HG02678 (cell line): ENCODE measurements at regions not wholly inside any gene's neighbourhood (a gene's known extent, or its start where the extent isn't known, plus 50 kb on each side); places are given as distances from the start of the nearest gene placed in this dataset.
A peak's percentile ranks its signal among the peaks of the same experiment; 100 is the strongest.
"Not testable (repeated sequence)": the region's sequence is repeated elsewhere in the genome, so short reads cannot be mapped to it uniquely, and the experiment has no call there.

Source experiments
- ATAC-seq: cut with Tn5 transposase; IDR thresholded peaks from one replicate; pipeline ENCODE4 v1.9.1; 2021; ENCODE audit warnings: mild to moderate bottlenecking, moderate library complexity; ENCODE audit not compliant: unreplicated experiment

DNA sequence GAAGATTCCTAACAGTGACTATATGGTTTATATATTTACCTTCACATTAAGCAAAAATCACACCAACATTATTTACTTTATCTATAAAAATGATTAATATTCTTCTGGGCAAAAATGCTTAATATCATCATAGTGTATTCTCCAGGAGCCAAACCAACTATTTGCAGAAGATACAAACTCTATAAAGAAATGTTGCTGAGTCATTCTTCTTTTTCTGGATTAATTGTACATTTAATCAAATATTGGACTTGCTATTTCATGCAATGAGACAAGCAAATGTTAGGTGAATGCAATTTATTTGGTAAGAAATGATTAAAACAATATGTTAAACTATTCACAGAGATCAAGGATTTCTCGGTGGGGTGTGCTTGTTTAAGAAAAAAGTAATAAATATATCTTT is 1075.8 kb downstream of the PCDH9 start:
- ATAC-seq, result no peak

- ATAC-seq, result no peak
Measured at GRCh38 chr13:66152596-66152995, 1077.5 kb downstream of the PCDH9 start.

DNA sequence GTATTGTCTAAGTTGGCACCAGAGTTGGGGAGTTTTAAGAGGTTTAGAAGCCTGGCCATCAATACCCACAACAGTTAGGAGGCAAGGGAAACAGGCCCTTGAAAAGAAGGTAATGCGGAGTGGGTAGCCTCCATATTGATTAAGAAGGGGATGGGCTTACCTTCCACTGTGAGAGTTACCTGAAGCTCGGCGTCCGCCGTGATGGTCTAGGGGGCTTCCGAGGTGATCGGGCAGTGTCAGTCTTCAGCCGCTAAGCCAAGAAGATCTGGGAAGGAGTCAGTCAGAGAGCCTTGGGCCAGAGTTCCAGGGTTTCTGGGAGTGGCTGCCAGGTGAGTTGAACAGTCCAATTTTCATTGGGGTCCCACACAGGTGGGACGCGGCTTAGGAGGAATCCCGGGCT is 1085.8 kb downstream of the PCDH9 start:
- ATAC-seq, result not testable (repeated sequence)

DNA sequence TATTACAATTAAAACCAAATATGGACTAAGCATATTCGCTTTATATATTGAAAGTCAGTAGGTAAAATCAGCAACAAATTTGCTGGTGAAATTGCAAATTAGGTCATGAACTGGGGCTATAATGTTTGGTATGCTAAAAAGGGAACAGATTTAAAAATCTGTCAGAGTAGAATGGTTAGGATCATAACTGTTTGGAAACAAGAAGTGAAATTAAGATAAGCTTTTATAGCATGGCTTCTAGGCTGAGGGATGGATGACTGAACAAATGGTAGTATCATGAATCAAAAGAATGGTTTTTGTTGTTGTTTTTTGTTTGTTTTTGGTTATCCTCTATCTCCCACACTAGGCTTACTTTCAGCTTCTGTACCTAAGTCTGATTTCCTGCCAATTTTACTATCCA is 1090.4 kb downstream of the PCDH9 start:
- ATAC-seq, result peak; percentile 10

DNA sequence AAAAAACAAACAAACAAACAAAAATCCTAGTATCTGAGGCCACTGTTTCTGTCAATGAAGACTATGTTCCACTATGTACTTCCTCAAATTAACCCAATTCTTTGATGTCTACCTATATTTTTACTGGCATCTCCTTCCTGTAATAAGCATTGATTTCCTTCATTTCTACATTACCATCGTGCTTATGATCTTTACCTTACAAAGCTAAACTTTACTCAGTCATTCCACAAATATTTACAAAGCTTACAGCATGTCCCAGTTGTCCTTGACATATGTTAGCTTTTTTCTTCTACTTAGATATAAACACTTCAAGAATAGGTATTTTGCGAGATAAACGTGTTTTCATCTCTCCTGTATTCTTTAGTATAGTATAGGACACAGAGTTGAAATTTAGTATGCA is 1090.9 kb downstream of the PCDH9 start:
- no peak for ATAC-seq

- peak; percentile 89 for ATAC-seq
Measured at GRCh38 chr13:66138172-66138811, 1091.8 kb downstream of the PCDH9 start.

GRCh38 chr13:66137384-66137783 is 1092.8 kb downstream of the PCDH9 start:
- peak; percentile 16 for ATAC-seq

DNA sequence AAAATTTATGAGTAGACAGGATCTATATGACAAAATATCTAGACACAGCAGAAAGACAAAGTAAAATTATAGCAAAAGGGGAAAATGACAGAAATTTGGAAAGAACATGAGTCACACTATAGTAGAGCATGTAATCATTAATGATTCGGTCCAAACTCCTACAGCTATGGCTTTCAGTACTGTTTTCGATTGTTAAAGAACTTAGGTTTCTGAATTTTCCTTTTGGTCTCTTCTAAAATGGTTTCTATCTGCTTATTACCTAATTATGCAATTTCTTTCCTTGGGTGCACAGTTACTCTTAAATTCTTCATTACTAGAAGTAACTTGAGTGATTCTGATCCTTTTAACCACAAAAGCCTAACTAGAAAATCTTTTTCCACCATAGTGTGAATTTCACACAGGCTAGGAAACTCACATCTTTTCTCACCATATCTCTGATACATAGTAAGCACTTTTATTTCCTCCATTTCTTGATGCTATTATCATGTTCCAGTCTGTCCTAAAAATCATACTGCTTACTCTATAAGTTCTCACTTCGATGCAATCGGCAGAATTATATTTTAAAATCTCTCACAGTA is 1101.4 kb downstream of the PCDH9 start:
- peak; percentile 89 for ATAC-seq

DNA sequence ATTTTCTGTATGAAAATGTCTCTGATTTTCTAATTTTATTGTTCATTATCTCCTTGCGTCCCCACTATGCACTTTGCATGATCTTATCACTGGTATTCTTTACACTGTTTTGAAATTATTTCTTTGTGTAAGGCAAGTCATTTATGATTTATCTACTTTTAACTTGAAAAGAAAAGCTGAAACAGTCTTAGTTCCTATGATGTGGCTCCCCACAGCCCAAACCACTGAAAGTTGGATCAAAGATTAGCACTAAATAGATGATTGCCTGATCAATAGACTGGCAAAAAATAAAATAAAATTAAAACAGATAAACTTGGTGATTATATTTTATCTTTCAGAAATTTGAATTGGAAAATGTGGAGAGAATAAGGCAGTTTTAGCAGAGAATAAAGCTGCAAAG is 1101.9 kb downstream of the PCDH9 start:
- ATAC-seq, result peak; percentile 46

DNA sequence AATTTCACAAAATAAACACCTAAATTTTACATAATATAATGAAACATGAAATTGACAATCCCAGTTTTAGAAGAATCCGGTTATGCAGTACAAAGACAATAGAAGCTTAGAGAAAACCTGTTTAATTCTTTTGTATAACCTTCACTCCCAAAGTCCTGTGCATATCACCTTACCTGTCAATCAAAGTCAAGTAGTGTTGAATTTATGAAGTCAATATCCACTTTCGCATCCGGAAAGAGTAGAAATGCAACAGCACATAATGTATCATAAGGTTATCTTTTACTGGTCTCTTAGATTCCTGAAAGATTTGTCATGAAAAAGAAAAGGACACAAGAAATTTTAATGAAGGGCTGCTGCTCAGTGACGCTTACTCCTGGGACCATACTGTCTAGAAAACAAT is 1112.6 kb downstream of the PCDH9 start:
- no peak for ATAC-seq

DNA sequence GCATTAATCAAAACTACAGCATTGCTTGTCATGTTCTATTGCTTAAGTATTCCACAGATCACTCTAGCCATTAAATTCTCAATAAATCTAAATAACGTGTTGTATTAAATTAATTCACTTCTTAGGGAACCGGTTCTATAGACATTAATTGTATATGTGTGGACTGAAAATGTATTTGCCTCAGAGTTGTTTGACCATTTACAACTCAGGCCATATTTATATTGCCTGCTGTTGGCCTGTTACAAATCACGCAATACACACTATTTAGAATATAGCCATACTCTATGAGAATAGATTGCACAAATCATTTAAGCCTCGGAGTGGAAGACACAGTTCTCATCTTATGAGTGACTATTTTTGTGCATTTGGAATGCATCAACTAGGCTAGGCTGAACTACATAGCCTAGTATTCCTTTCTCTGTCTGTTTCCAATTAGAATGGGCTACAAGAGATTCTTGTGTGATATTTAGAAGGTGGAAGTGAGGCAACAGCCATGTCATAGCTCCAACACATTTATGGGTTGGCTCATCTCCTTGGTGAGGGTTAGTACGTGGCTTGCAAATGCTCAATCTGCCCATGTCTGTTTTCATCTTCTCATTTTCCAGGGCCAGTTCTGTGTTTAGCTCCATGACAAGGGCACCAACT is 1116.1 kb downstream of the PCDH9 start:
- no peak for ATAC-seq

GRCh38 chr13:66111628-66112027 is 1118.5 kb downstream of the PCDH9 start:
- no peak for ATAC-seq

GRCh38 chr13:66106246-66106645 is 1123.9 kb downstream of the PCDH9 start:
- ATAC-seq, result no peak

DNA sequence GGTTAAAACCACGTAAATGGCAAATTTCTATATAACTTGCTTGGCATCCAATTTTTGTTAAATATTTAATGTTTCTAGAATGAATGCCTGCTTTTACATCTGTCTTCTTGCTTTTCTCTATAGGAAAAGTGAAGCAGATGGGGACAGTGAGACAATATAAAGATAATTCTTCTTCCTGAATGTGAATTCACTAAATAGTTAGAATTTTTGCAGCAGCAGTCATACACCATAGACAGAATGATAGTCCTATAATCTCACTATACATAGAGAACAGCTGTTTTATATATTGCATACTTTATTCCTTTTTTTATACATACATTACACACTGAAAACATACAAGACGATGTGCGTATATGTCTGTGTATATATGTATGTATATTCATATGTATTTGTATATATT is 1127.3 kb downstream of the PCDH9 start:
- ATAC-seq, result no peak

DNA sequence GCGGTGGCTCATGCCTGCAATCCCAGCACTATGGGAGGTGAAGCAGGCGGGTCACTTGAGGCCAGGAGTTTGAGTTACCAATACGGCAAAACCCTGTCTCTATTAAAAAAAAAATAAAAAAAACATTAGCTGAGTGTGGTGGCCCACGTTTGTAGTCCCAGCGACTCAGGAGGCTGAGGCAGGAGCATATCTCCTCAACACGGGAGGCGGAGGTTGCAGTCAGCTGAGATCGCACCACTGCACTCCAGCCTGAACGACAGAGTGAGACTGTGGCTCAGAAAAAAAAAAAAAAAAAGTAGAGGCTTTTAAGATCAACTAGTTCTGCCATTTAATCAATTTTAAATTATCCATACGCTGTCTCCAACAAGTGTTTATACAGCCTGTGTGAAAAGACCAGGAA is 1130.3 kb downstream of the PCDH9 start:
- no peak for ATAC-seq

- no peak for ATAC-seq
Measured at GRCh38 chr13:66098931-66099628, 1131.1 kb downstream of the PCDH9 start.

GRCh38 chr13:66089711-66090110 is 1140.4 kb downstream of the PCDH9 start:
- no peak for ATAC-seq

DNA sequence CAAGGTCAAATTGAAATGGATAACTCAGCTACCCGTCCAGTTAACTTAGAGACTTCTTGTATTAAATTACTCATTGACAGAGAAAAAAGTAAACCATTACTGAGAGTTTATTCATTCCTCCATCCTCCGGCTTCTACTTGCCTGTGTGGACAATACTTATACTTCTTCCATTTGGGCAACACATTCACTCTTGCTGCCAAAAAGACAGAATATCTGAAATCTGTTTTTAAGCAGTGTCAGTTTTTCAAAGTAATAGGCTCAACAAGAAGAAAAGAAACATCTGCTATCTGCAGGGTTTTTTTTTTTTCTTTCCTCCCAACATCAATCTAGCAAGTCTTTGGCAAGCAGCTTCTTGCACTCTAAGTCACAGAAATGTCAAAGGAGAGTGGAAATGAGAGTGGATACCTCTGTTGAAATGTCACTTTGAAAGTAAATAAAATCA is 1142.8 kb downstream of the PCDH9 start:
- ATAC-seq, result peak; percentile 63

GRCh38 chr13:66077132-66077689 is 1152.9 kb downstream of the PCDH9 start:
- no peak for ATAC-seq

DNA sequence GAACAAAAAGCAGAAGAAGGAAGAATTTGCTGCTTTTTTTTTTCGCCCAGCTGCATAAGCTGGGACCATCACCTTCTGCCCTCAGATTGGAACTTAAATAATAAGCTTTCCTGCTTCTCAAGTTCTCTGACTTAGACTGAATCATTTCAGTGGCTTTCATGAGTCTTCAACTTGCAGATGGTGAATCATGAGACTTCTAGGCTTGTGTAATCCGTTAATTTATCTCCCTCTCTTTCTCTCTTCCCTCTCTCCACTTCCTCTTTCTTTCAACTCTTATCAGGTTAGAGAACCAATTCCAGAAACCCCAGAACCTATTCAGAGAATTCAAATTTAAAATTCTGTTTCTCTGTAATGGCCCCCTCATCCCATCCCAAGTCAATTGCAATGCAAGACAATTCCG is 1153.7 kb downstream of the PCDH9 start:
- no peak for ATAC-seq

GRCh38 chr13:66074018-66074615 is 1156.0 kb downstream of the PCDH9 start:
- ATAC-seq, result no peak
